HG03378 (cell line): ENCODE measurements at regions not wholly inside any gene's neighbourhood (a gene's known extent, or its start where the extent isn't known, plus 50 kb on each side); places are given as distances from the start of the nearest gene placed in this dataset.
"Not testable (repeated sequence)": the region's sequence is repeated elsewhere in the genome, so short reads cannot be mapped to it uniquely, and the experiment has no call there.

ENCODE experiments used
- ATAC-seq: cut with Tn5 transposase; IDR thresholded peaks from one replicate; pipeline ENCODE4 v1.9.1; 2021; ENCODE audit warnings: mild to moderate bottlenecking, moderate library complexity; ENCODE audit not compliant: unreplicated experiment

DNA sequence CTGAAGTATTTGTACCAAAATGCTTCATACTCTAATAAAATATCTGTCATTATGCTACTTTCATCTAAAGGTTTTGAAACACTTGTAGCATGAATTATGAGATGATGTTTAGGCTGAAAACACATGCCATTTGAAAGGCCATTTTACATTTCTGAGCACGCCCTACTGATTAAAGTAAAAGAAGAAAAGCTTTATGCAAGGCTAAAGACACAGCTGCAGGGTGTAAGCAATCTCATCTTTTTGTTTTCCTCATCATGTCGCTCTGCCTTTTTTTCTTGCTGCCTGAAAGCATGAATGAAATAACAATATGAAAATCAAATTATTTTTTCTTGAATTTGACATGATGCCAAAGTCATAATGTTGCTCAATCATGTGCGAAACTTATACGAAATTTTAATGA lies 148.6 kb upstream of the ARG1 start:
- ATAC-seq: no peak

DNA sequence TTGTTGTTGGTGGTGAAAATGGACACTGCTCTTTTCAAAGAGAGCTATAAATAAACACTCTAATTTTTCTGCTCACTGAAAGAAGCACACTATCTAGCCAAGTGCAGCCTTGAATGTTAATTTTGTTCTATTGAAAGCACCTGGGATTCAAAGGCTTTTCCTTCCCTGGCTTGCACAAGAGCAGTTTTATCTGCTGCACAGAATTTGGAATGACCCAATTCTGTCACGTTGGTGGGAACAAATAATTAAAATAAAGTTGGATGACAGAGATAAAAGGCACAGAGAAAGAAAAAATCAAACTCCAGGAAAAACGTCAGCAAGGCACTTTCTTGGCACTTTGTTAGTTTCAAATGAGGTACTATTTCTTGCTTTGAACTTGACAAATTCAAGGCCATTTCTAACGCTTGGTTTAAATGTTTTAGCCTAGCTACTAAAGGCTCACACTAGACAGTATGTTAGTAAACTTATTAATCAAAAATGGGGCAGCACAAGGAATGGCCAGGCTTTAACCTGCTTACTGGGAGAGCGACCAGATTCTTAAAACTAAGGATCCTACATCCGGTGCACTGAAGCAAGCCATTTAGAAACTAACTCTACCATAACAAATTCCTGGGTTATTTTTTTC lies 145.5 kb upstream of the ARG1 start:
- ATAC-seq: no peak

DNA sequence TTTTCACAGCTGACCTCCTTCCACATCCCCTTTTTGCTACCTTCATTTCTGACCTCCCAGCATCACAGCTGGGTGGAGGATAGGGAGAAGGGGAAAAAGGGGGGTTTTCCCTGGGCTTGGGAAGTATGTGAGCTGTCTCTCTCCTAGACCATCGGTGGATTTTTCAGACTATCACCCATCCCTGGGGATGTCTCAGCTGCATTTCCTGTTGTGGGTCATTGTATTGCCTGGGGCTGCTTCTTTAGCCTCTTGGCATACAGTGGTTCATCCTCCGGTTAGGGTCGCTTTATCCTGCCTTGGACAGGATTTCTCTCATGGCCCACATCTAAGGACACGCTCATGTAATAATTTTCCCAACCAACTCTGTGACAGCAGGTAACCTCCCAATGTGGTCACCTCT lies 142.5 kb upstream of the ARG1 start:
- ATAC-seq: no peak

DNA sequence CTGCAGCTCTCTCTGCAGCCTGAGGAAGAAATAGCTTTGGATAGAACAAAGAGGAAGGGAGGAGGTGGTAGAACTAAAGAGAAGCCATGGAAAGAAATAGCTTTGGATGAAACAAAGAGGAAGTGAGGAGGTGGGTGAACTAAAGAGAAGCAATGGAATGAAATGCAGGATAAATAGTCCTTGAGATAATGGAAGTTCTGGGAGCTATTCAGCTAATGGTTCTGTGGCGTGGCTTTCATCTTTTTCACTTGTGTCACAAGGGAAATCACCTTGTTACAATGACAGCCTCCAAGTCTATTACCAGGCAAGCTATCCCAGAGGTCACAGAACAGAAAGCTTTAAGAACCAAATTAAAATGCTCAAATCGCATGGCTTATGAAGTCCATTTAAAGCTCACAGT lies 141.3 kb upstream of the ARG1 start:
- ATAC-seq: no peak

DNA sequence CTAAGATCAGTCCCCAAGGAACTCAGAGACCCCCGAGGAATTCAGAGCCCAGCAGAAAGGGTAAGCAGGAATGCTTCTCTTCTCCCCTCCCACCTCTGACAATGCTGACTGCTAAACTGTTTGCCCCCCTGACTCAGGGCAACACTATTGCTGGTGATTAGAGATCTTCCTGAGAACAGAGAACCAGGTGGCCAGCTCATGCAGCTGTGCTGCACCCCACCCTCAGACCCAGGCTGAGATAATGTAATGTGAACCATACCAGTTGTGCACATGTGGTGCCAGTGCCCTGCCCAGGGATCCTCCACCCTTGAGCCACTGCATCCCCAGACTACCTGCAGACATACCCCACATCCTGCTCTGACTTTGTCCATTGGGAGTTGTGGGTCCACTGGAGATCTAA lies 139.1 kb upstream of the ARG1 start:
- no peak for ATAC-seq

DNA sequence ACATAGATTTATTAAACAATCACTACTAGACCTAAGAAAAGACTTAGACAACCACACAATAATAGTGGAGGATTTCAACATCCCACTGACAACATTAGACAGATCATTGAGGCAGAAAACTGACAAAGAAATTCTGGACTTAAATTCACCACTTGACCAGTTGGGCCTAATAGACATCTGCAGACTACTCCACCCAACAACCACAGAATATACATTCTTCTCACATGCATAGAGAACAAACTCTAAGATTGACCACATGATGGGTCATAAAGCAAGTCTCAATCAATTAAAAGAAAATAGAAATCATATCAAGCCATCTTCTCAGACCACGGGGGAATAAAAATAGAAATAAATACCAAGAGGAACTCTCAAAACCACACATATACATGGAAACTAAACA lies 136.7 kb upstream of the ARG1 start:
- ATAC-seq: no peak

DNA sequence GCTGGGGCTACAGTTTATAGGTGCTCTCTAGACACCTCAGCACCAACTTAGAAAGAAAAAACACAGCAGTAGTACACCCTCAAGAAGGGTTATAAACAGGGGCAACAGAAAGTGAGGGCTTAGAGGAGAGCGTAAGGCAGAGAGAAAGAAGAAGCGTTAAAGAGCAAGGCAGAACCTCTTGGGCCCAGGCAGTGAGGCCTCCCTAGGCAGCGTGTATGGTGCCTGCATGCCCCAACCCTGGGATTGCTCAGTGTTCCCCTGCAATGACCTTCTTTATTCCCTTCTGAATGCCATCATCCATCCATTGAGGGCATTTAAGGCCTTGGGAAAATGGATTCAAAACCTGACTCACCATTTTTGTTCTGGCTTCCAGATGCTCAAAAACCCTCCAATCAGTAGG lies 130.0 kb upstream of the ARG1 start:
- ATAC-seq: no peak

DNA sequence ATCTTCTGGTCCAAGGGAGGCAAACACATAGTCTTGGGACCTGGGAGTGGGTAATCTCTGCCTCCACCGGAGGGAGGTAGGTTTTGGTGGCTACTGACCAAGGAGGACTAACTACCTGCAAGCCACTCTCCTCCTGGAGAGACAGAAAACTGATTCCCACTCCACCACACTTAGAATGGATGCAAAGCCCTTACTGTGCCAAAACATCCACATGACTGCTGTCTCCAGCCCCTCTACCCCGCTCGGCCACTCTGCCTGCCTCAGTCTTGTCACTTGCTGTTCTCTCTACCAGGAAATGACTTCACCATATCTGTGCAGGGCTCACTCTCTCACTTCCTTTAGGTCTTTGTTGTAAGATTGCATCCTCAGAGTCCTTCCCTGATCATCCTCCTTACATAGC lies 129.5 kb upstream of the ARG1 start:
- no peak for ATAC-seq

DNA sequence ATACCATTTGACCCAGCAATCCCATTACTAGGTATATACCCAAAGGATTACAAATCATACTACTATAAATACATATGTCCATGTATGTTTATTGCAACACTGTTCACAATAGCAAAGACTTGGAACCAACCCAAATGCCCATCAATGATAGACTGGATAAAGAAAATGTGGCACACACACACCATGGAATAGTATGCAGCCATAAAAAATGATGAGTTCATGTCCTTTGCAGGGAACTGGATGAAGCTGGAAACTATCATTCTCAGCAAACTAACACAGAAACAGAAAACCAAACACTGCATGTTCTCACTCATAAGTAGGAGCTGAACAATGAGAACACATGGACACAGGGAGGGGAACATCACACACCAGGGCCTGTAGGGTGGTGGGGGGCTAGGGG lies 127.7 kb upstream of the ARG1 start:
- not testable (repeated sequence) for ATAC-seq

DNA sequence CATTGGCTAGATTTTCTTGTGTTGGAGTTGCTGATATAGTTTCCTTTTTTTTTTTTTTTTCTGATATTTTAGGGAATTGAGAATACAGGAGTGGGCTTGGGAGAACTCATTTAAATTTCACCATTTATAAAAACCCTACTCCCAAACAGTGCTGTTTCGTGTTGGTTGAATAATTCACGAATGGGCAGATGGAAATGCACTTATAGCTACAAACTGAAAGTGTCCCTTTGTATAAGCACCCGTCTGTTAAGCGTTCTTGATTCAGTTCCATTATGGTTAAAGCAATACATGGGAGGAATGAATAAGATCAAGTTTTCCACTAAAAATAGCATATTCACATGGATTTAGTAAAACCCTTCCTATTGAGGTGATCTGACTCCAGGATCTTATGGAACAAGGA lies 122.2 kb upstream of the ARG1 start:
- no peak for ATAC-seq

DNA sequence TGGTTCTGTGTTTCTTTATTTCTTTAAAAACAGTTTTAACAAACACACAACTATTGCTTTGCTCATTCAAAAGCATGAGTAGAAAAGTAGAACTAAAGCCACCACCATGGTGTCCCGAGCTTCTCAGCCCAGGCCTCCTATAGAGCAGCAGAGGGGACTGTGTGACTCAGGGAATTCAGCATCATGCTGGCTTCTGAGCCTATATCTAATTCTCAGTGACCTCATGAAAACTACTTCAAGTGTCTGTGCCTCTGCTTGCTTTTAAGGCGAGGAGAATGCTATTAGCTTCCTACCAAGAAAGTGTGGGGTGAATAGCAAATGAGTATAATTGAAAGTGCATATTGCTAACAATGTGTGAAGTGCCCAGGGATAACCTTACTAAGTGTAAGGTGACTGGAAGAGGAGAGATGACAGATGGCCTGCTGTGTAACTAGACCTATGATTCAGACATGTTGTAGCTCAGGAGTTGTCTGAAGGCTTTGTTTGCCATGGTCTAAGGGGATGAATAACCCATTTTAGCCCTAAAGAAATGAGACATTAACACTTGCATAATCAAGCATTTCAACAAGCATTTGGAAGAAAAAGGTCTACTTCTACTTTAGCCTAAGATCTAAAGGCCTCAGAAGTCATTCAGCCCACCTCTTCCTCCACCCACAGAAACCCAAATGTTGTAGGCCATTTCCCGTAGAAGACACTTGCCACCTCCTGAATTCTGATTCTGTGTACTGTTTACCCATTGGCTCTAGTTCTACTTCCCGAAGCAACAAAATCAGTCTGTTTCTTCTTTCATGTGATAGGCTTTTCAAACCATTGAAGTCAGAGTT lies 121.5 kb upstream of the ARG1 start:
- no peak for ATAC-seq

DNA sequence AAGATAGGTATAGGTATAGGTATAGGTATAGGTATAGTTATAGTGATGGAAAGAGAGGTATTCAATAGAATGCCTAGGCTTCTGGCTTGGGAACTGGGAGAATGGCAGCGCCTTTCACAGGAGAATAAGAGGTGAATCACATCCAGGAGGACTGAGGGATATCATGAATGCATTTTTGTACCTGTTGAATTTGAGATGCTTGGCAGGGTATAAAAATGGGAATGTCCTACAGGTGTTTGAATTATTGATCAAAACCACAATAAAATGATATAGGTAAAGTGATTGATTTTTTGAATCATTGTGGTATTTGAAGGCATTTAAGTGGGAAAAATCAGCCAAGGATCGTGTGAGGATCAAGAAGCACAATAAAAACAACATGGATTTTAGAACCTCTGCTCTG lies 119.2 kb upstream of the ARG1 start:
- ATAC-seq: no peak

DNA sequence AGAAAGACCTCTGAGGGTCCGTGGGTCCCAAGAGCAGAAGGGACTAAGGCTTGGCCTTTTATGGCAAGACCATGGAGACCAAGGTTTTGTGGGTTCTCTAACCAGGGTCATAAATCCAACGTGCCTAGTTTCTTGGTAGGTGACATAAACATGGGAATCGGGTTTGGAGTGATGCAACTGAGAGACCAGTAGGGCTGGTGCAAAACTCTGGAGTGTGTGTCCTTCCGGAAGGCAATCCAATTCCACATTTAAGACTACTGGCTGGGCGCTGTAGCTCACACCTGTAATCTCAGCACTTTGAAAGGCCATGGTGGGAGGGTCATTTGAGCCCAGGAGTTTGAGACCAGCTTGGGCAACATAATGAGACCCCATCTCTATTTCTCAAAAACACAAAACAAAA lies 116.5 kb upstream of the ARG1 start:
- no peak for ATAC-seq

DNA sequence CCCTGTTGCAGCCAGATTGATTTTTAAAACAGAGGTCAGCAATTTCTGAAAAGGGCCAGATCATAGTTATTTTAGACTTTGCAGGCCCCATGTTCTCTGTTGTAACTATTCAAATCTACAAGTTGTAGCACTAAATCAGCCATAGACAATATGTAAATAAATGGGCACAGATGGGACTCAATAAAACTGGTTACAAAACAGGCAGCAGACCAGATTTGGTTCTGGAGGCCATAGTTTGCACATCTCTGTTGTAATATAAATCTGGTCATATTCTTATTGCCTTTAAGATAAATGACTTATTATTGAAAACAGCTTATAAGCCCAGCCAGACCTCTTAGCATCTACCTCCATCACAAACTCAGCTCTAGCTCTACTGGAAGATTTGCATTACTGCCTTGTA lies 114.0 kb upstream of the ARG1 start:
- no peak for ATAC-seq

DNA sequence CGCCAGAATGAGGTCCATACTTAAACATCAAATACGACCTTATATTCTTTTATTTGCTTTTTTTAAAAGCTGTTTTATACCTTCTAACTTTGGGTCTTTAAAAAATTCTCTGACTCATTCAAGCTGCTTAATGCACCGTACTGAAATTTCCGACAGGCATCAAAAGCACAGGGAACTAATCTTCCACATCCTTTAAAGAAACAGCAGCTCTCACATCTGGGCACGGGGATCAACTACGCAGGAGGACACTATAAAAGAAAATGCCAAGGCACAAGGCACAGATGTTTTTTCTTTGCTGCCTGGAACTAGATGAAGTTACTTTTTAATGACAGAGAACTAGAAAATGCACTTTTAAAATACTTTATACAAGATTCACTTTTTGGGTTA lies 112.4 kb upstream of the ARG1 start:
- no peak for ATAC-seq

DNA sequence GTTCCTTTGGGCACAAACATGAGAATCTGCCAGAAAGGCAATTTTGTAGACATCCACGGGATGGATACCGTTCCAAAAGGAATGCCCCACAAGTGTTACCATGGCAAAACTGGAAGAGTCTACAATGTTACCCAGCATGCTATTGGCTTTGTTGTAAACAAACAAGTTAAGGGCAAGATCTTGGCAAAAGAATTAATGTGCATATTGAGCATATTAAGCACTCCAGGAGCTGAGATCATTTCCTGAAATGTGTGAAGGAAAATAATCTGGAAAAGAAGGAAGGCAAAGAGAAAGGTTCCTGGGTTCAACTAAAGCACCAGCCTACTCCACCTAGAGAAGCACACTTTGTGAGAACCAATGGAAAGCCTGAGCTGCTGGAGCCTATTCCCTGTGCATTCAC lies 103.9 kb upstream of the ARG1 start:
- ATAC-seq: no peak

DNA sequence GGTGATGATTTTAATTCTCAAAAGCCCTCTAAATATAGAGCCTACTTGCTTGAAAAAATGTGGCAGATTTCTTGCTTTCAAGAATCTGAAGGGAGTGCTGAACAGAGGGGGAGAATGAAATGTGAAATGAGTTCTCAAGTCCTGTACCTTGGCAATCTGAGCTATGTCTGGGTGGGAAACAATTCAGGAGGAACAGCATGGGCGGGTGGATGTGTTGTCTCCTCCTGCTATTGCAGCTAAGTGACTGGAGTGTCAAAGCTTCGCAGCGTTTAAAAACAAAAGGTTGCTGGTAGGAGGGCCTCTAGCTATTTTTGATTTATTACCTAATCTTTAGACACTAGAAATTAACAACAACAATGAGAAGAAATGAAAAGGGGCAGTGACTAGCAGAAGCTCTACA lies 102.5 kb upstream of the ARG1 start:
- ATAC-seq: no peak

DNA sequence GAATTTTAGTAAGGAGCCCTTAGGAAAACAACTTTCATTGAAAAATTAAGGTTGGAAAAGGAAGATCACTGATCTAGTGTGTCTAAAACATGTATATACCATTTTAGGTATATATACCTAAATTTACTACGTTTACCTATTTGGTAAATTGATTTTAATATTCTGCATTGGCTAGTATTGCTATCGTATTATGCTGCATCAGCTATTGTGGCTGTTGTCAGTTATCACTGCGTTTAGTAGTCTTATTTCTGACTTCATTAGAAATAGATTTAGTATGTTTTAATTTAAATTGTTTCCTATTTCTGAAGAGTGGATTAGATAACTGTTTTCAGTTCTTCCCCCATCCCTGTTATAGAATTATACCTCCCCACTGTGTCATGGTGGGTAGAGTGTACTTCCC lies 101.7 kb upstream of the ARG1 start:
- ATAC-seq: no peak

DNA sequence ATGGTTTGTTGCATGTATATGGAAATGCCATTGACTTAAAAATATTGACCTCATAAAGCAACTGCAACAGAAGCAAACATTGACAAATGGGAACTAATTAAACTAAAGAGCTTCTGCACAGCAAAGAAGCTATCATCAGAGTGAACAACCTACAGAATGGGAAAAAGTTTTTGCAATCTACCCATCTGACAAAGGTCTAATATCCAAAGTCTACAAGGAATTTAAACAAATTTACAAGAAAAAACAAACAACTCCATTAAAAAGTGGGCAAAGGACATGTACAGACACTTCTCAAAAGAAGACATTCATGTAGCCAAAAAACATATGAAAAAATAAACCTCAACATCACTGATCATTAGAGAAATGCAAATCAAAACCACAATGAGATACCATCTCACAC lies 99.7 kb upstream of the ARG1 start:
- ATAC-seq: not testable (repeated sequence)

DNA sequence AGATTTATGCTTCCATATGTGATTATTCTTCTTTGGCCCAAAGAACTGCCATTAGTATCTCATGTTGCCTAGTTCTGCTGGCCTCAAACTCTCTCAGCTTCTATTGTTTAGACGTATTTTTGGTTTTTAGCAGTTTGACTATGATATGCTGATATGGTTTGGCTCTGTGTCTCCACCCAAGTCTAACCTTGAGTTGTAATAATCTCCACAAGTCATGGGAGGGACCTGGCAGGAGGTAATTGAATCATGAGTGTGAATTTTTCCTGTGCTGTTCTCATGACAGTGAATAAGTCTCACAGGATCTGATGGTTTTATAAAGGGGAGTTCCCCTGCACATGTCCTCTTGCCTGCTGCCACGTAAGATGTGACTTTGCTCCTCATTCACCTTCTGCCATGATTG lies 96.7 kb upstream of the ARG1 start:
- ATAC-seq: no peak

DNA sequence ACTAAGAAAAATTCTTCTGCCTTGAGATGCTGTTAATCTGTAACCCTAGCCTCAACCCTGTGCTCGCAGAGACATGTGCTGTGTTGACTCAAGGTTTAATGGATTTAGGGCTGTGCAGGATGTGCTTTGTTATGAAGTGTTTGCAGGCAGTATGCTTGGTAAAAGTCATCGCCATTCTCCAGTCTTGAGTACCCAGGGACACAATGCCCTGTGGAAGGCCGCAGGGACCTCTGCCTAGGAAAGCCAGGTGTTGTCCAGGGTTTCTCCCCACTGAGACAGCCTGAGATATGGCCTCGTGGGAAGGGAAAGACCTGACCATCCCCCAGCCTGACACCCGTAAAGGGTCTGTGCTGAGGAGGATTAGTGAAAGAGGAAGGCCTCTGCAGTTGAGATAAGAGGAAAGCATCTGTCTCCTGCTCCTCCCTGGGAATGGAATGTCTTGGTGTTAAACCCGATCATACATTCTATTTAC lies 94.2 kb upstream of the ARG1 start:
- ATAC-seq: not testable (repeated sequence)

DNA sequence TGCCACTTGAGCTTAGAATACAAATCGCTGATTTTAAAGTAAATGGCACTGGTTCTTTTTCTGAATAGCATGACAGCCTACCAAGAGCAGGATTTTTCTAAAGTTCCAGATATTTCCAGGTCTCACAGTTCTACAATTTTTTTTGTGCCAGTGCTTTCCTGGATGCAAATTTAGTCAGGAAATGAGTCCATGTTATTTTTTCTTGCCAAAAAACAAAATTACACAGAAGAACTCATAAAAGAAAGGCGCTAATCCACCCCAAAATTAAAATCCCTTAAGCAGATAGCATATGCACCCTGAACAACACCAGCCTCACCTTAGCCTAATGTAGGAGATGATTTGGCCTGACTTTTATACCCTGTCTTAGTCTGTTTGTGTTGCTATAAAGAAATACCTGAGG lies 86.4 kb upstream of the ARG1 start:
- ATAC-seq: no peak

DNA sequence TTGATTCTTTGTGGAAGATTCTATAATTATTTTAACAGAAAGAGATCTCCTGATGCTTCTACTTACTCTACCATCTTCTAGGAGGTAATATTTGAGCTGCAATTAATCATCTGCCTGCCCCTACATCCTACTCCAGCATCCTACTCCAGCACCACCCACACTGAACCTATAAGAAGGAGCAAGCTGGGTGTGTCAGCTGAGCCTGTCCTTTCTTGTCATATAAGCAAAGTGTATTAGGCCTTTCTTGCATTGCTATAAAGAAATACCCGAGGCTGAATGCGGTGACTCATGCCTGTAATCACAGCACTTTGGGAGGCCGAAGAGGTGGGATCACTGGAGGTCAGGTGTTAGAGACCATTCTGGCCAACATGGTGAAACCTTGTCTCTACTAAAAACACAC lies 84.2 kb upstream of the ARG1 start:
- no peak for ATAC-seq
